Ecto neural progenitor cell (in vitro differentiated cells): ENCODE measurements at regions not wholly inside any gene's neighbourhood (a gene's known extent, or its start where the extent isn't known, plus 50 kb on each side); places are given as distances from the start of the nearest gene placed in this dataset.

ENCODE experiments used
- DNase-seq: peaks from one replicate; pipeline ENCODE4 v3.0.0-alpha.2; 2018; ENCODE audit warnings: low spot score

- no peak for DNase-seq
Measured at GRCh38 chr7:40935435-40935834, 767.5 kb downstream of the INHBA start.

DNA sequence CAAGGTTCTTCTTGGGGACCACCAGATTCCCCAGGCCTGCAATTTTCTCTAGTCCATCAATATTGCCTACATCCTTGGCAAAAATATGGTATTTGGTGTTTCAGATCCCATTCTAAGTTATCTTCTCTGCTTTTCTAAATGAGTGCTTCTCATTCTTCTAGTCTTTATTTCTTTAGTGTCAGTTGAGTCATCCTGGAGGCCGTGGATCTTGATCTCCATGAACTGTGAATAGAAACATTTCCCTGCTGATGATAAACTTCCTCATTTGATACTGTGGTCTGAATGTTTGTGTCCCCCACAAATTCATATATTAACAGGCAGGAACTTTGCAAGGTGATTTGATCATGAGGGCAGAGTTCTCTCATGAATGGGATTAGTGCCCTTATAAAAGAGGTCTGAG lies 779.3 kb downstream of the INHBA start:
- DNase-seq, result no peak

- DNase-seq, result no peak
Measured at GRCh38 chr7:40922316-40922670, 780.6 kb downstream of the INHBA start.

DNA sequence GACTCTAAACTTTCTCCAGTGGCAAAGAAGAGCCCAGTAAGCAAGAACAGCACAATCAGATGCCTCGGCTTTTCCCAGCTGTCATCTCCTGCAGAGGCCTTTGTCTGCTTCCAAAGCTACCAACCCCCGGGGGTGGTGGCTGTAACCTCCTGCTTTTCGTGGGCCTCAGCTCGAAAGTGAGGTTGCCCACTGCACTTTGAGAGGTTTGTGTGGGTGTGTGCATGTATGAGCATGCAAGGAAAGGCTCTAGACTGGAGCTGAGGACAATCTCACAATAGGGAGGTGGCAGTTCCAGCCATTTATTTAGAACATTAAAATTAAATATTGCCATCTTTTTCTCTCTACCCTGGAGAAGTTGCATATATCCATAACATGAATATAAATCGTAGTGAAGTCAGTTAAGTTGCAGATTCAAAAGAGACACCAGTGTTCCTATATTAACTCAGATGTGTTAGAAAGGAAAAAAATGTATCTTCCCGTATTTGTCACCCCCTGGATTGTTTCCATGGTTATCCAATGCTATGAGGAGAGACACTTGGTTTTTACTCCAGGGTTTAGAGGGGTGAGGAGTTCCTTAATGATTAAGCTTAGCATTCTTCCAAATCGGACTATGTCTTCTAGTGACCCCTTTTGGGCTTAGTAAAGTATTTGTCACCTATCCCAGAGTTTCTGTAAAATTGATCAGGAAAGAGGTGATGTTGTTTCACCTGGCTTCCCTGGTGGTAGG lies 781.1 kb downstream of the INHBA start:
- no peak for DNase-seq

- no peak for DNase-seq
Measured at GRCh38 chr7:40918701-40919271, 784.0 kb downstream of the SUGCT start.

GRCh38 chr7:40916813-40917212 lies 782.0 kb downstream of the SUGCT start:
- no peak for DNase-seq

DNA sequence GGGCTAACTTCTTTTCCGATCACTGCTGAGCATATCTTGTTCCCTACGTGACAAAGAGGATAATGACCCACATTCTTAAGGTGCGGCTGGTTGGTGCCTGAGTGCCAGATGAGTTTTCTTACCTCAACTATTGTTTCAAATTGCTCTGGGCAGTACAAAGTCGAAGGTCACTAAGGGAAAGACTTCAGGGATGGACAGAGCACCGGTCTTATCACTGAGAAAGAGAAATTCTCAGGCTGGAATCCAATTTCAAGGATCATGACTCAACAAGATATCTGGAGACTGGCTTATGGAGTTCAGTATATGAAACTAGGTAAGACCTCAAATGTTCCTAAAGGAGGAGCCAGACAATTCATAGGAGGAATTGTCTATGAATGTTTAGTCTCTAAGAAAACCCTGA lies 780.3 kb downstream of the SUGCT start:
- DNase-seq, result no peak
